HEK293 (cell line): ENCODE measurements at regions not wholly inside any gene's neighbourhood (a gene's known extent, or its start where the extent isn't known, plus 50 kb on each side); places are given as distances from the start of the nearest gene placed in this dataset.

Experiments used
- HOXA7 ChIP-seq: sonication (generic); formaldehyde crosslinking; IDR thresholded peaks from 2 replicates; pipeline ENCODE4 v1.8.1; 2022; ENCODE audit warnings: missing genetic modification reagents, borderline replicate concordance
- MYNN ChIP-seq: fragments of 450-650 bp; formaldehyde crosslinking; IDR thresholded peaks from 2 replicates; pipeline ENCODE4 v1.5.1; 2016; ENCODE audit warnings: missing biosample characterization, missing genetic modification characterization, borderline replicate concordance
- SP2 ChIP-seq: fragments of 450-650 bp; formaldehyde crosslinking; IDR thresholded peaks from 2 replicates; pipeline ENCODE4 v1.5.1; 2016; ENCODE audit warnings: missing biosample characterization, missing genetic modification characterization
- TCF7L2 ChIP-seq: IDR thresholded peaks from 2 replicates; pipeline ENCODE4 v1.6.1; 2011; ENCODE audit warnings: low read depth, mild to moderate bottlenecking, inconsistent platforms, low read length, moderate library complexity, borderline replicate concordance
- YY2 ChIP-seq: fragments of 450-650 bp; formaldehyde crosslinking; IDR thresholded peaks from 2 replicates; pipeline ENCODE4 v1.5.1; 2016; ENCODE audit warnings: missing biosample characterization, missing genetic modification characterization
- TF ChIP-seq, protein P1 (sequence below): fragments of 450-650 bp; formaldehyde crosslinking; optimal IDR thresholded peaks from 2 replicates; pipeline ENCODE3; 2016; ENCODE audit warnings: missing biosample characterization, mild to moderate bottlenecking, missing genetic modification characterization
- TF ChIP-seq, protein P2 (sequence below): fragments of 450-650 bp; formaldehyde crosslinking; IDR thresholded peaks from 2 replicates; pipeline ENCODE4 v1.5.1; 2016; ENCODE audit warnings: missing biosample characterization, missing genetic modification characterization

- no peak for TF ChIP-seq SP2
- TF ChIP-seq, protein P1, sequence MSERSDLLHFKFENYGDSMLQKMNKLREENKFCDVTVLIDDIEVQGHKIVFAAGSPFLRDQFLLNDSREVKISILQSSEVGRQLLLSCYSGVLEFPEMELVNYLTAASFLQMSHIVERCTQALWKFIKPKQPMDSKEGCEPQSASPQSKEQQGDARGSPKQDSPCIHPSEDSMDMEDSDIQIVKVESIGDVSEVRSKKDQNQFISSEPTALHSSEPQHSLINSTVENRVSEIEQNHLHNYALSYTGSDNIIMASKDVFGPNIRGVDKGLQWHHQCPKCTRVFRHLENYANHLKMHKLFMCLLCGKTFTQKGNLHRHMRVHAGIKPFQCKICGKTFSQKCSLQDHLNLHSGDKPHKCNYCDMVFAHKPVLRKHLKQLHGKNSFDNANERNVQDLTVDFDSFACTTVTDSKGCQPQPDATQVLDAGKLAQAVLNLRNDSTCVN (tag by site-specific recombination) = no peak
- TF ChIP-seq, protein P2, sequence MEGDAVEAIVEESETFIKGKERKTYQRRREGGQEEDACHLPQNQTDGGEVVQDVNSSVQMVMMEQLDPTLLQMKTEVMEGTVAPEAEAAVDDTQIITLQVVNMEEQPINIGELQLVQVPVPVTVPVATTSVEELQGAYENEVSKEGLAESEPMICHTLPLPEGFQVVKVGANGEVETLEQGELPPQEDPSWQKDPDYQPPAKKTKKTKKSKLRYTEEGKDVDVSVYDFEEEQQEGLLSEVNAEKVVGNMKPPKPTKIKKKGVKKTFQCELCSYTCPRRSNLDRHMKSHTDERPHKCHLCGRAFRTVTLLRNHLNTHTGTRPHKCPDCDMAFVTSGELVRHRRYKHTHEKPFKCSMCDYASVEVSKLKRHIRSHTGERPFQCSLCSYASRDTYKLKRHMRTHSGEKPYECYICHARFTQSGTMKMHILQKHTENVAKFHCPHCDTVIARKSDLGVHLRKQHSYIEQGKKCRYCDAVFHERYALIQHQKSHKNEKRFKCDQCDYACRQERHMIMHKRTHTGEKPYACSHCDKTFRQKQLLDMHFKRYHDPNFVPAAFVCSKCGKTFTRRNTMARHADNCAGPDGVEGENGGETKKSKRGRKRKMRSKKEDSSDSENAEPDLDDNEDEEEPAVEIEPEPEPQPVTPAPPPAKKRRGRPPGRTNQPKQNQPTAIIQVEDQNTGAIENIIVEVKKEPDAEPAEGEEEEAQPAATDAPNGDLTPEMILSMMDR (tag by site-specific recombination) = no peak
- no peak for TF ChIP-seq HOXA7 (CRISPR knock-in tag)
- no peak for TF ChIP-seq TCF7L2
- TF ChIP-seq YY2 (tag by site-specific recombination) = no peak
- TF ChIP-seq MYNN = no peak
Observed at GRCh38 chr19:29376855-29377354, 148.9 kb upstream of the VSTM2B start.
